A549 (cell line): ENCODE measurements at regions not wholly inside any gene's neighbourhood (a gene's known extent, or its start where the extent isn't known, plus 50 kb on each side); places are given as distances from the start of the nearest gene placed in this dataset.
"Not testable (repeated sequence)": the region's sequence is repeated elsewhere in the genome, so short reads cannot be mapped to it uniquely, and the experiment has no call there.

Experiments used
- ATAC-seq, 2 experiments: fragments of 200-7000 bp in 1 of 2; fragments of >200 bp in 1 of 2; cut with Nextera tagmentation in 1 of 2; cut with Tn5 transposase in 1 of 2; 3 replicates each; pipeline versions ENCODE4 v1.8.0 to v1.9.1; 2018 to 2020; ENCODE audit warnings: mild to moderate bottlenecking in 1 of 2, moderate library complexity in 1 of 2
- CTCF ChIA-PET: fragments of 300-600 bp; sonication (Branson Sonifier 250); formaldehyde crosslinking; extraction: SDS; loops from one replicate; lab custom pipeline; 2021; ENCODE audit warnings: antibody characterized with exemption, inconsistent platforms; lab: Yijun Ruan, JAX
- POLR2A ChIA-PET: fragments of 350-600 bp; formaldehyde crosslinking; extraction: SDS; loops from one replicate; lab custom pipeline; 2021; ENCODE audit warnings: antibody characterized with exemption, inconsistent platforms; lab: Yijun Ruan, JAX
- DNase-seq, 2 experiments: peaks; one replicate each; pipeline versions ENCODE4 v3.0.0 to v3.0.0-alpha.2; 2011 to 2016; ENCODE audit warnings: low read depth in 1 of 2, low spot score in 1 of 2
- FAIRE-seq: peaks from 2 replicates; lab custom pipeline; 2011; peaks lifted over from hg19 to GRCh38; lab: Jason Lieb, UNC
- H3K27ac ChIP-seq, 2 experiments: fragments of >200 bp; sonication (Bioruptor Twin); formaldehyde crosslinking; 3 replicates each; pipeline ENCODE4 v1.5.1; 2016 to 2017
- H3K4me1 ChIP-seq: fragments of >200 bp; sonication (Bioruptor Twin); formaldehyde crosslinking; 3 replicates; pipeline ENCODE4 v1.6.1; 2016
- H3K4me2 ChIP-seq: fragments of >200 bp; sonication (Bioruptor Twin); formaldehyde crosslinking; 3 replicates; pipeline ENCODE4 v1.6.1; 2016
- H3K4me3 ChIP-seq: fragments of >200 bp; sonication (Bioruptor Twin); formaldehyde crosslinking; 3 replicates; pipeline ENCODE4 v1.5.1; 2016
- H3K9me3 ChIP-seq: fragments of >200 bp; sonication (Bioruptor Twin); formaldehyde crosslinking; 3 replicates; pipeline ENCODE4 v1.6.1; 2016
- ATOH8 ChIP-seq: fragments of 250-450 bp; sonication (Bioruptor Pico); IDR thresholded peaks from 2 replicates; pipeline ENCODE4 v1.5.0; 2020; ENCODE audit warnings: low read depth, mild to moderate bottlenecking, moderate library complexity
- BHLHE40 ChIP-seq: IDR thresholded peaks from 2 replicates; pipeline ENCODE4 v1.6.1; 2012; ENCODE audit warnings: low read depth, low read length, inconsistent platforms
- CBX8 ChIP-seq: fragments of 200-600 bp; sonication (generic); IDR thresholded peaks from 2 replicates; pipeline ENCODE4 v1.6.1; 2016
- CHD2 ChIP-seq: fragments of 150-350 bp; IDR thresholded peaks from 2 replicates; pipeline ENCODE4 v1.6.1; 2014; ENCODE audit warnings: low read length; ENCODE audit not compliant: partially characterized antibody
- E2F6 ChIP-seq: IDR thresholded peaks from 2 replicates; pipeline ENCODE4 v1.6.1; 2012; ENCODE audit warnings: low read depth, borderline replicate concordance
- EP300 ChIP-seq, 2 experiments: fragments of >200 bp; sonication (Bioruptor Twin); formaldehyde crosslinking; IDR thresholded peaks; 2 replicates in 1 of 2; 3 replicates in 1 of 2; pipeline ENCODE4 v1.6.1; 2016 to 2017
- ESRRA ChIP-seq: fragments of 150-350 bp; IDR thresholded peaks from 2 replicates; pipeline ENCODE4 v1.6.1; 2014; ENCODE audit warnings: mild to moderate bottlenecking, low read length, borderline replicate concordance
- FOXS1 ChIP-seq: fragments of 250-450 bp; sonication (Bioruptor Pico); IDR thresholded peaks from 2 replicates; pipeline ENCODE4 v1.5.0; 2020; ENCODE audit warnings: mild to moderate bottlenecking, moderate library complexity
- HEYL ChIP-seq: fragments of 250-450 bp; sonication (Bioruptor Pico); IDR thresholded peaks from 2 replicates; pipeline ENCODE4 v1.8.0; 2021; ENCODE audit warnings: mild to moderate bottlenecking, moderate library complexity
- HOXA7 ChIP-seq: fragments of 250-450 bp; sonication (Bioruptor Pico); IDR thresholded peaks from 2 replicates; pipeline ENCODE4 v1.5.0; 2020; ENCODE audit warnings: mild to moderate bottlenecking, moderate library complexity
- JUNB ChIP-seq: fragments of >200 bp; sonication (Bioruptor Twin); formaldehyde crosslinking; IDR thresholded peaks from 2 replicates; pipeline ENCODE4 v1.6.1; 2016
- KDM1A ChIP-seq: fragments of 200-600 bp; sonication (generic); IDR thresholded peaks from 2 replicates; pipeline ENCODE4 v1.6.1; 2016; ENCODE audit warnings: low read depth, mild to moderate bottlenecking
- KDM5A ChIP-seq: fragments of 200-600 bp; sonication (generic); IDR thresholded peaks from 2 replicates; pipeline ENCODE4 v1.6.1; 2016; ENCODE audit warnings: antibody characterized with exemption, mild to moderate bottlenecking
- MAX ChIP-seq: IDR thresholded peaks from 2 replicates; pipeline ENCODE4 v1.6.1; 2012
- NFE2L2 ChIP-seq: fragments of 150-350 bp; conservative IDR thresholded peaks from 2 replicates; pipeline ENCODE4 v1.6.1; 2014; ENCODE audit warnings: low read length
- NR3C1 ChIP-seq: fragments of >200 bp; sonication (Bioruptor Twin); formaldehyde crosslinking; IDR thresholded peaks from 3 replicates; pipeline ENCODE4 v1.6.1; 2017
- PHF8 ChIP-seq: fragments of 200-600 bp; sonication (generic); IDR thresholded peaks from 2 replicates; pipeline ENCODE4 v1.6.1; 2016; ENCODE audit warnings: low read depth, mild to moderate bottlenecking, antibody characterized with exemption, moderate library complexity, borderline replicate concordance
- POLR2AphosphoS2 ChIP-seq: conservative IDR thresholded peaks from 2 replicates; pipeline ENCODE4 v1.6.1; 2012; ENCODE audit warnings: low read length, improper control_type of control experiment, inconsistent platforms
- RCOR1 ChIP-seq: fragments of 150-350 bp; IDR thresholded peaks from 2 replicates; pipeline ENCODE4 v1.6.1; 2014; ENCODE audit warnings: antibody characterized with exemption, low read length, low read depth
- RFX5 ChIP-seq: fragments of 450-650 bp; IDR thresholded peaks from 2 replicates; pipeline ENCODE4 v1.7.1; 2014; ENCODE audit warnings: antibody characterized with exemption, mild to moderate bottlenecking, moderate library complexity
- SMC3 ChIP-seq: fragments of >200 bp; sonication (Bioruptor Twin); formaldehyde crosslinking; IDR thresholded peaks from 3 replicates; pipeline ENCODE4 v1.6.1; 2018; ENCODE audit warnings: inconsistent platforms
- TFCP2L1 ChIP-seq: fragments of 250-450 bp; sonication (Bioruptor Pico); IDR thresholded peaks from 2 replicates; pipeline ENCODE4 v1.5.0; 2021; ENCODE audit warnings: mild to moderate bottlenecking
- TP53 ChIP-seq: fragments of 250-450 bp; sonication (Bioruptor Pico); IDR thresholded peaks from 2 replicates; pipeline ENCODE4 v1.5.0; 2021; ENCODE audit warnings: mild to moderate bottlenecking, moderate library complexity
- ZFP36 ChIP-seq: fragments of 450-650 bp; IDR thresholded peaks from 2 replicates; pipeline ENCODE4 v1.6.1; 2014; ENCODE audit warnings: borderline replicate concordance; ENCODE audit not compliant: partially characterized antibody
- ZSCAN20 ChIP-seq: fragments of 250-450 bp; sonication (Bioruptor Pico); IDR thresholded peaks from 2 replicates; pipeline ENCODE4 v1.8.0; 2022; ENCODE audit warnings: mild to moderate bottlenecking, moderate library complexity
- WGBS: methylation state at CpG from one replicate; pipeline ENCODE4 v1.1.6; 2017; ENCODE audit errors: missing lambda C conversion rate; 5-methylcytosine and 5-hydroxymethylcytosine counted together

GRCh38 chr5:110834933-110835332 lies 96.1 kb downstream of the SLC25A46 start:
- FAIRE-seq, H3K4me2 ChIP-seq, DNase-seq, H3K9me3 ChIP-seq, POLR2A ChIA-PET, ATAC-seq, H3K4me3 ChIP-seq, CTCF ChIA-PET, H3K4me1 ChIP-seq, H3K27ac ChIP-seq: not testable (repeated sequence)
- WGBS, result 7% methylated on average over 4 of the region's 4 CpGs

GRCh38 chr5:110836851-110837250 lies 98.0 kb downstream of the SLC25A46 start:
- ATAC-seq (no peak), FAIRE-seq (no peak), DNase-seq (no peak)
- no peak overlapping the region for H3K27ac ChIP-seq
- no peaks in the 10 kb centered on the region for H3K9me3 ChIP-seq
- H3K4me2 ChIP-seq, result no peak overlapping the region
- WGBS, result 0% methylated on average over 1 of the region's 1 CpG
- ChIA-PET CTCF (interaction anchor here (0.7 to 1.2 kb wide), 2 partner anchors 9 to 1445 kb away, joined by 3 to 4 read pairs; no protein-coding TSS in a partner anchor), POLR2A (no interaction called here)
- TF ChIP-seq POLR2AphosphoS2 (no peak), TFCP2L1 (no peak), EP300 (IDR thresholded peaks at IDR 0.05) (no peak), RFX5 (no peak), FOXS1 (CRISPR knock-in tag) (no peak), NR3C1 (no peak), TP53 (CRISPR knock-in tag) (no peak), E2F6 (no peak), CBX8 (no peak), ESRRA (no peak), RCOR1 (no peak), ATOH8 (CRISPR knock-in tag) (no peak), BHLHE40 (no peak), KDM1A (no peak), ZFP36 (no peak), CHD2 (no peak), SMC3 (no peak)
- no peak overlapping the region for H3K4me3 ChIP-seq
- H3K4me1 ChIP-seq, result no peaks in the 10 kb centered on the region

- ATAC-seq, FAIRE-seq, H3K4me3 ChIP-seq, H3K4me2 ChIP-seq, H3K9me3 ChIP-seq, H3K27ac ChIP-seq, POLR2A ChIA-PET, H3K4me1 ChIP-seq, DNase-seq: not testable (repeated sequence)
- CTCF ChIA-PET, result interaction anchor here (1.6 kb wide), 1 partner anchor 10 kb away, joined by 3 read pairs; no protein-coding TSS in a partner anchor
- 0% methylated on average over 3 of the region's 3 CpGs for WGBS
Measured at GRCh38 chr5:110838357-110838756, 99.5 kb downstream of the SLC25A46 start.

GRCh38 chr5:110838961-110839360 lies 100.2 kb downstream of the SLC25A46 start:
- H3K4me3 ChIP-seq, result no peak overlapping the region
- H3K27ac ChIP-seq, result no peak overlapping the region
- no peak for ATAC-seq
- no peak overlapping the region for H3K4me2 ChIP-seq
- ChIA-PET CTCF (interaction anchor here (1.6 kb wide), 1 partner anchor 10 kb away, joined by 3 read pairs; no protein-coding TSS in a partner anchor), POLR2A (no interaction called here)
- WGBS, result 24% methylated on average over 3 of the region's 3 CpGs
- no peaks in the 10 kb centered on the region for H3K4me1 ChIP-seq
- no peak for TF ChIP-seq MAX
- no peak for TF ChIP-seq JUNB
- TF ChIP-seq RCOR1, result no peak
- TF ChIP-seq FOXS1 (CRISPR knock-in tag), result no peak
- no peak for TF ChIP-seq NR3C1
- TF ChIP-seq HEYL (CRISPR knock-in tag), result no peak
- TF ChIP-seq ZSCAN20 (CRISPR knock-in tag), result no peak
- TF ChIP-seq NFE2L2, result no peak
- TF ChIP-seq PHF8, result no peak
- no peak for TF ChIP-seq KDM5A
- no peak for TF ChIP-seq RFX5
- no peak for TF ChIP-seq BHLHE40
- TF ChIP-seq SMC3, result no peak
- no peak for TF ChIP-seq HOXA7 (CRISPR knock-in tag)
- TF ChIP-seq TFCP2L1, result no peak
- no peak for FAIRE-seq
- H3K9me3 ChIP-seq, result no peaks in the 10 kb centered on the region
- no peak for DNase-seq
